GM19023 (cell line): ENCODE measurements at regions not wholly inside any gene's neighbourhood (a gene's known extent, or its start where the extent isn't known, plus 50 kb on each side); places are given as distances from the start of the nearest gene placed in this dataset.
"Not testable (repeated sequence)": the region's sequence is repeated elsewhere in the genome, so short reads cannot be mapped to it uniquely, and the experiment has no call there.

Source experiments
- ATAC-seq: cut with Tn5 transposase; IDR thresholded peaks from one replicate; pipeline ENCODE4 v1.9.1; 2021; ENCODE audit warnings: mild to moderate bottlenecking, moderate library complexity; ENCODE audit not compliant: unreplicated experiment

DNA sequence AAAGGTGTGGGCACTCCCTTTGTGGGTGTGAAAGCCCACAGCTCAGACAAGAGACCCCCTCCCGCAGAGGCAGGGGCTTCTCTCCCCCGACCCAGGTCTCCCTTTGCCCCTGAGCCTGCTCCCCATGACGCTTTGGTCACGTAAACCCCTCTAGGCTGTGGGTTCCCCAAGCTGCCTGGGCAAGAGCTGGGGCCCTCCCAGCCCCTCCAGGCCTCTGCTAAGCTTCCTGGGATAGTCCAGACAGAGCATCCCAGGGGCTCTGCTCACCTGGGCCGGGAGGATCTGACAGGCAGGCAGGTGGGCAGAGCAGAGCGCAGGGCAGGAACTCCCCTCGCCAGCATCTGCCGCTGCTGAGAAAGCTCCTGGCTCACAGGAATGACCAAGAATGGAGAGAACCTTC lies 177.3 kb downstream of the BANP start:
- ATAC-seq = no peak

DNA sequence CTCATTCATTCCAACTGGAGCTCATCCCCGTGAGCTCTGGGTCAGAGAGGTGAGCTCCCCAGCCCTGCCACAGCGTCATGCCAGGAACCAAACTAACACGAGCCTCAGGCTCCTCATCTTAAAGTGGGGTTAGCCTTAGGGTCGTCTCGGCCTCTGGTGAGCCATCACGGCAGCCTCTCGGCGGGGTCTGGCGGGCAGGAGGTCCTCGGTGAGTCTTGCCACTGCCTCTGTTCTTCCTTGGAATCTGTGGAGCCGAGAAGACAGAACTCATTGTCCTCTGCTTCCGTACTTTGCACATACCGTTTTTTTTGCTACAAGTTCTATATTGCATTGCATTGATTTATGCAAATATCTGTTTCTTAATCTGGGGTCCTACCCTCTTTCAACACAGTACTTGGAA lies 177.9 kb downstream of the BANP start:
- not testable (repeated sequence) for ATAC-seq

DNA sequence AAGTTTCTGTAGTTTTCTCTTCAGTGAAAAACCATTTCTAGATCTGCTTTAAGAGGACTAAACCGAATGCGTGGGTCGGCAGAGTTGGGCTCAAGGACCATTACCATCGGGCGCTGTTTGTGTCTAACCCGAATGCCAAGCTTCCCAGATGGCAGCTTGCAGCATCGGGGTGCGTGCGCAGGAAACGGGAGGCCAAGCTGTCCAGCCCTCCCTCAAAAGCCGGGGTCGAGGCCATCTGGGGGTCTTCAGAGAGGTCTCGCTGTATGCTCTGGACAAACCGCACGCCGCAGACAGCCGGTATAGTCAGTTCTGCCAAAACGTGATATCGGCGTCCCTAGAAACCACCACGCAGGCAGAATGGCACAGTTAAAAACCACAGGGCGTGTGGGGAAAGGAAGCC lies 178.8 kb downstream of the BANP start:
- no peak for ATAC-seq

DNA sequence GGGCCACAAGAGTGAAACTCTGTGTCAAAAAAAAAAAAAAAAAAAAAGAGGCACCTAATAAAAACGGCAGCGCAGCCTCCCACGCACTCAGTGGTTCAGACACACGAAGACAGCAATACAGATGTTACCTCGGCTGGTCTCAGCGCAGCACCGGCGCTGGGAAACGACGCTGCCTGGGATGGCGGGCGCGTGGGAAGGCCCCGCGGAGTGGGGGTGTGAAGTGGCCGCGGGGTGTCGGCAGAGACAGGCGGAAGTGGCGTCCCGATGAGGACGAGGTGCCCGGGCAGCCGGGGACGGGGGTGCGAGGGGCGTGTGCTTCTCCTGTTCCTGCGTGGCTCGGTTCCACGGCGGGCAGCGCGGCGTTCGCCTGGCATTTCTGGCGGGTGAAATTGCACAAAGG lies 179.4 kb downstream of the BANP start:
- no peak for ATAC-seq

DNA sequence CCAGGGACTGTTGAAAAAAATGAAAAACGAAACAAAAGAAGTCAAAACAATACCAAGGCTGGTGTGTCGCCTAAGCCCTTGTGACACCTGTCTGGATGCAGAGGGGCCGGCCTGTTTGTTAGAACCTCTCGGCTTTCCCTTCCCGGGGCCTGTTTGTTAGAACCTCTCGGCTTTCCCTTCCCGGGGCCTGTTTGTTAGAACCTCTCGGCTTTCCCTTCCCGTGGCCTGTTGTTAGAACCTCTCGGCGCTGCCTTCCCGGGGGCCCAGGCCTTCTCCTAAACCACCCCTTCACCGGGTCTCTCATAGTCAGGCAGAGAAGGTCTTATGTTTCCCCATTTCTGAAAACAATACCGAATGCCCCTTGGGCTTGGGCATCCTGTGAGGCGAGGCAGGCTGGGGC lies 180.0 kb downstream of the BANP start:
- no peak for ATAC-seq

DNA sequence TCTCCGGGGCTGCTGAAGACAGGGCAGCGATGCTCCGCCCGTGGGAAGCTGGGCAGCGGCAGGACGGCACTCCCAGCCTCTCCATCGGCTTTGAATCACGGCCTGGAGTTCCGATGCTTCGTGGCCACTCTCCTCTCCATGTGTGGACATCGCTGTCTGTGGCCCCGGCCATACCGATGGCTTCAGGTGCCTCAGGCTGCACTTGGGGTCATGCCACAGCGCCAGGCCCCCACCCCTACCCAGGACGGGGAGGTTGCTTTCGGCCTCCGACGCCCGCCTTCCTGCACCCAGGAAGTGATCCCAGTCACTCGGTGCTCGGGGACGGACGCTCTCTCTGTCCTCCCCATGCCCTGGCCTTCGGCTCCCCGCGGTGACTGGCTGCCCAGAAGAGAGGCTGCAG lies 180.7 kb downstream of the BANP start:
- ATAC-seq = no peak

DNA sequence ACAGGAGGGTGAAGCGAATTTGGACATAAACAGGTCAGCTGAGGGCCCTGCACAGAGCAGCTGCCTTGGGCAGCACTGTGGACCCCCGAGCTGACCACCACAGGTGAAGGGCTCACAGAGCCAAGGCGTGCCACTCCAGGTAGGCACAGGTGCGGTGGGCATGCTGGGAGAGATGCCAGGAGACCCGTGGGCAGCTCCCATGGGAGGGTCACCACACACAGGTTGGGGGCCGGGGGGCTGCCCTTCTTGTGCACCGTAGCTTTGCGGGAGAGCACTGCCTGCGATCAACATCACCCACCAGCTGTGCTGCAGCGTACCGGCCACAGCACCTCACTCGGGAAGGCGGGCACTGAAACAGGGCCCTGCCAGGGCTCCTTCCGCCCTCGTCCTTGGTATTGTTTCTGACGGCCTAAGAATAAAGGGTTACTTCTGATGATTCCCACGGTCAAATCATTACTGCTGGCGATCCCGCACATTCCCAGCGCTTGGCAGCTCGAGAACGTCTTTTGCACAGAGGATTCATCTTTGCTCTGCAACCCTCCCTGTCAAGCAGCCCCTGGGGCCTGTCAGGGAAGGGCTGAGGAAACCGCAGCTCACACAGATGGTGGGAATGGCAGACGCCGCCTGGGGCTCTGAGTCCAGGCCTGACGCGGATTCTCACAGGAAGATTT lies 181.7 kb downstream of the BANP start:
- ATAC-seq = no peak

DNA sequence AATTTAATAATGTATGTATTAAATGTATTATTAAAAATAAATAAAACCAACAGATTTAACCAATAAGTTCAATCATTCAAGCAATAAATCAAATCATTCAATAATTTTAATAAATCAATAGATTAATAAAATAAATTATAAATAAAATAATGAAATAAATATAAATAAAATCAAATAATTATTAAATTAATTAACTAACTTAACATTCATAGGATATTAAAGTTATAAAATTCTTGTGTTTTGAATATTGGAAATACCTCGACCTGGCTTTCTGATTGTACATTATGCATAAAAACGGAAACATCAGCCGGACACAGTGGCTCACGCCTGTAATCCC lies 182.2 kb downstream of the BANP start:
- ATAC-seq = no peak

DNA sequence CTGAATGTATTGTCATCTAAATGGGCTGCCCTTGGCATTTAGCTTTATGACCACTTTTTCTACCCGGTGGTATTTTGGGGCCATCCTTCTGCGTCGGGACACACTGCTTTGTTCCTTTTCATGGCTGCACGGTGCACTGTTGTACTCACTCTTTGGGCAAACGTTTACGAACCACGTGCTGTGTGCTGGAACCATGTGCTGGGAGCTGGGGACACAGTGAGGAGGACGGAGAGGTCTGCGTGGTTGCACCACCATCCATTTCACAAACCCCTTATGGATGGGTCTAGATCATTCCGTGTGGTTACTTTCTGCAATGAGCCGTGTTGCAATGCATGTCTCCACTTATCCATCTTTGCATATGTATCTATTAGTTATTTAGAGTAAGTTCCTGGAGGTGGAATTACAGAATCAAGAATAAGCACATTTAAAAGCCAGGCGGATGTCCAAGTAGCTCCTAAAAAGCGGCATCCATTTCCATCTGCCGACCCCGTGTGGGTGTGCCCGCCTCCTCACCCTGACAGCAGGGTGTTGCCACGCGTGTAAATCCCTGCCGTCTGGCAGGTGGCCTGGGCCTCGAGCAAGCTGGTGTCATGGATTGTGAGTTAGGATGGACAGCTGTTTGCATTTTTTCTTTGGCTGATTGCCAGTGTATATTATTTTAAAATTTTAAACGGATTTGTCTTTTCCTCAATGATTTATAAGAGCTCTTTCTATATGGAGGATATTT lies 183.1 kb downstream of the BANP start:
- ATAC-seq = not testable (repeated sequence)

DNA sequence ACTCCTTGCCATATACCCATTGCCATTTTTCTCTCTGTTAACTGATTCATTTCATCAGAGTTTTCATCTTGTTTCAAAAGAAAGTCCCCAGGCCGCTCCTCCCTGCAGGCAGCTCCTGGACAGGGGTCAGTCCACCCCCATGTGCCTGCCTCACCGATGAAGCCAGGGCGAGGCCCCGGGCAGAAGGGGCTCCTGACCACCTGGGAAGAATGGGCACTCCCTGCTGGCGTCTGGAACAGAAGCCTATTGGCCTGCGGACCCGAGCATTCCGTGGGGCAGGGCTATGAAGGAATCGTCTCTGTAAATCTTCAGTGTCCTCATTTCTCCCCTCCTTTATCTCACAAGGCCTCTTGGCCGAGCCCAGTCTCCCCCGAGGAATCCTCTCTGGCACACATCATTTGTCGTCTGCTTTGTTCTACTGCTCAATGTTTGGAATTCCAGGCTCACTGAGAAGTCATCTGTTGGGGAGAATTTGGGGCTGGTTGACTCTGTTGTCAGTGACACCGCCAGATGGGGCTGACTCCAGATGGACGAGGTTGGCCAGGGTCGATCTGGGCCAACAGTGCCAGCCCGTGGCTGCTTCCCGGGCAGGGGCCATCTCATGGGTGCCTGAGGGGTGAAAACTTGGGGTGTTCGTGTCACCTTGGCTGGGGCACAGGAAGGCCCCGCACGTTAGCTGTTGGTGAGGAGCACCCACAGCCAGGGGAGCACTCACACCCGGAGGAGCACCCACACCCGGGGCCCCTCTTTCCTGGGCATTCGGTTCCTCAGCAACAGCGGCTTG lies 183.9 kb downstream of the BANP start:
- not testable (repeated sequence) for ATAC-seq

DNA sequence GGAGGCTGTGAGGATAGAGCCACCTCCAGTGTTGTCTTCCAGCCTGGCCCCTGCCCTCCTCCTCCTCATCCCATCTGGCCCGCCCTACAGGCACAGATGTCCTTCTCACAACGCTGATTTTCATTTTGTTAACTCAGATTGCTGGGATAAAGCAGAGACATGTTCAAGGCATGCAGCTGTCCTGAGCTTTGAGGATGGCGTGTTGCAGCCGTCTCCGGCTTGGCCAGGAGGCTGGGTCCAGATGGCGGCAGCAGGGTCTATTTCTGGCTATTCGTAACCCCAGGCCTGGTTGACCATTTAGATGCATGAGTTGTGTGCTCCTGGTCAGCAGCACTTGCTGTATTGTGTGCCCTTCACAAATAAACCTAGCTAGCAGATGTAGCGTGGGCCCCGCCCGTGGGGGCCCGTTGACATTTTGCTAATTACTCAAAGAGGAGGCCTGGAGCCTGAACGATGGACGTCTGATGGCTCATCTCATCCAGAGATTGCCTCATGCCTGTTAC lies 185.0 kb downstream of the BANP start:
- not testable (repeated sequence) for ATAC-seq

DNA sequence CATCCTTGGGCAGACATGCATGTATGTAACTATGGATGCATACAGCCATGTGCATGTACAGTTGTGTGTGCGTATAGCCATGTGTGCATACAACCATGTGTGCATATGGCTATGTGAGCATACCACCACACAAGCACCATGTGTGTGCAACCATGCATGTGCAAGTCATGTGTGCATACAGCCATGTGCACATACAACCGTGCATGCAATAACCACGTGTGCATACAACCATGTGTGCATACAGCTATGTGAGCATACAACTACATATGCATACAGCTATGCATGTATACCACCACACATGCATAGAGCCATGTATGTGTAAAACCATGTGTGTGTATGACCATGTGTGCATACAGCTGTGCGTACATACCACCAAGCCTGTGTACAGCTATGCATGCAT lies 185.7 kb downstream of the BANP start:
- ATAC-seq = not testable (repeated sequence)

DNA sequence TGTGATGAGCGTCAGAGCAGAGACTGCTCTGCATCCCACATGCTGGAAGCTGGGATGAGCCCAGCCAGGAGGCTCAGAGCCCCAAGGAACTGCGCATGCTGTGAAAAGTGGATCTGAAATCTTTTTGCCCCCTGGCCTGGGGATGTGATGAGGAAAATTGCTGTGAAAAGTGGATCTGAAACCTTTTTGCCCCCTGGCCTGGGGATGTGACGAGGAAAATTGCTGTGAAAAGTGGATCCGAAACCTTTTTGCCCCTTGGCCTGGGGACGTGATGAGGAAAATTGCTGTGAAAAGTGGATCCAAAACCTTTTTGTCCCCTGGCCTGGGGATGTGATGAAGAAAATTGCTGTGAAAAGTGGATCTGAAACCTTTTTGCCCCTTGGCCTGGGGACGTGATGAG lies 187.9 kb downstream of the BANP start:
- ATAC-seq = not testable (repeated sequence)

DNA sequence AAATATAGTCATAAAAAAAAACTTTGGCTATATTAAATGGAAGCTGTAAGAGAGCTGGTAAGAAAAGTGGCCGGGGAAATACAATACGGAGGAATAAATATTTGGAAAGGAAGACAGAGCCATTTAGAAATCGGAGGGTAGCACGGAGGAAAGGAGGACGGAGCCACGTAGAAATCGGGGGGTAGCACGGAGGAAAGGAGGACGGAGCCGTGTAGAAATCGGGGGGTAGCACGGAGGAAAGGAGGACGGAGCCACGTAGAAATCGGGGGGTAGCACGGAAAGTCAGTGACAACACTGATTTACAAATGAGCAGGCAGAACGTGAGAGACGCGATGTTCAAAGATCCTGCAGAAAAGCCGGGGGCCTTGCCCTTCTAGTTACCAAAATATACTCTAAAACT lies 189.0 kb downstream of the BANP start:
- ATAC-seq = not testable (repeated sequence)

DNA sequence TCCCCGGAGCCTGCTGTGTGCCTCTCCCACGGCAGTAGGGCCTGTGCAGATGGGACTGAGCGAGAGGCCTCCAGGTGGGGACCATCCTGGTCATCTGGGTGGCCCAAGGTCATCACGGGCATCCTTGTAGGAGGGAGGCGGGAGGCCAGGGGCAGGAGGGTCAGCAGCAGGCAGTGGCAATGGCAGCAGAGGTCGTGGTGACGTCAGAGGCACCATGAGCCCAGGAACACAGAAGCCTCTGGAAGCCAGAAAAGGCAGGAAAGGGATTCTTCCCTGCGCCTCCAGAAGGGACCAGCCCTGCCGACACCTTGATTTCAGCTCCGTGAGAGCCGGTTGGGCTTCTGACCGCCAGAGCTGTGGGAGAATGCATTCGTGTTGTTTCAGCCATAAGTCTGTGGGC lies 190.3 kb downstream of the BANP start:
- no peak for ATAC-seq

DNA sequence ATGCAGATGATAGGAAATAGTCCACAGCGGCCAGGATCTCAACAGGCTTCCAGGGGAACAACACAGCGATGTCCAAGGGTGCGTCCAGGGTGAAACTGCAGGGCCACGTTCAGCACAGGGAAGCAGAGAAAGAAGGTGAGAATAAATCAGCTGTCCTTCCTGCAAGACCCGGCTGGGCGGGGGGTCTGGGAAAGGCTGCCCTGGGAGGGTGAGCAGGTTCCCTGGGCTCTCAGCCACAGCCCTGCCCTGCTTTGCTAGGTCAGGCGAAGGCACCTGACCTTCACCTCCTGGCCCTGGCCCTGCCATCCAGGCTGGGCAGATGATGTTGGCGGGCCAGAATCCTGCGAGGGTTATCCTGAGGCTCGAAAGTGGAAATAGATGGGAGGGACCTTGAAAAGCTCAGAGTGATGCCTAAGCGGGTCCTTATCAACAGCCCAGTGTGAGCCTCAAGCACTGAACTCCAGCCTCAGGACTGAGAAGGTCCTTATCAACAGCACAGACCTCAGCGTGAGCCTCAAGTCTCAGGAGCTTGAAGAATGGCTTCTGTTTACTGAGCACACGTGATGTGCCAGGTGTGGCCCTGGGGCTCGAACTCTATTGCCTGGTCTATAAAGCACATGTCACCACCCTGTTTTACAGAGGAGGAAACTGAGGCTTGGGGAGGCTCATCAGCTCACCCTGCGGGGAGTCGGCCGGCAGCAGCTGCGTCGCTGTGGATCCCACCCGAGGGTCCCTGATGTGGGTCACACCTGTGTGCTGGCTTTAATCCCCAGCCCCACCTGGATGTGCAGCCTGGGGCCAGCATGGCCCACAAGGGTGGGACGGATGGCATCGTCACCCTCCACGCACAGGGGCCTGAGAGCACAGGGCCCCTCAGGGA lies 191.1 kb downstream of the BANP start:
- not testable (repeated sequence) for ATAC-seq

DNA sequence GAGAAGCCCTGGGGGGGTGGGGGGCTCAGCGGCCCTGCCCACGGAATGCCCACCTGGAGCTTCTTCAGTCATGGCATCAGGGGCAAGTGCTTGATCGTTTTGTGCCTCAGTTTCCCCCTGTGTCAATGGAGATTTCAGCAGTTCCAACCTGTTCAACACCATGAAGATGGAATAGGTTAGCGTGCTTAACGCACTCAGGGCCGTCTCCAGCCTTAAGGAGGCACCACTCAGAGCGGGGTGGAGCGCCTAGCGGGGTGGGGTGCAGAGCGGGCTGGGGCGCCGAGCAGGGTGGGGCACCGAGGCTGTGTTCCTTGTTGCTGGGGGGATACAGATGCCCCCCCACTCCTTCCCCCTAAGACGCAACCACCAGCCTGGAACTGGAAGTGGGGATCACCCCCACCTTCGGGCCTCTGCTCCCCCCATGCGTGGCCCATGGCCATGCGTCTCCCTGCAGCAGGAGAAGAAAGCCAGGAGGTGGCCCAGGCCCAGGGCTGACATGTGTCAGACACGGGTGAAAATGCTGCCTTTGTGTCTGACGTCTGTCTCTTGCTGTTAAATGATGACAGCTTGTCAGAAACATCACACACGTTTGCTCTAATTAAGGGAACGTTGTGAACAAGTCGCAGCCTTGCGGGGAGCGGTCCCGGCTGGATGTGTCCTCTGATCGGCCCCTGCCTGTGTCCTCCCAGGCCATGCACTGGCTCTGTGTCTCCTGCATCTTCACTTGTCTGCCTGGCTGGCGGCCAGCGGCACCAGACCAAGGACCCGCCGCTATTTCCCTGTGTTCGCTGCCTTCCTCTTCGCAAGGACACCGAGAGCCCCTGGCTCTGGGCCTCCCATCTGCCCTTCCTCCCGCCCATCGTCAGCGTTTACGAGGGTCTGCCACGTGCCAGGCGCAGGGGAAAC lies 192.1 kb downstream of the BANP start:
- ATAC-seq = not testable (repeated sequence)

DNA sequence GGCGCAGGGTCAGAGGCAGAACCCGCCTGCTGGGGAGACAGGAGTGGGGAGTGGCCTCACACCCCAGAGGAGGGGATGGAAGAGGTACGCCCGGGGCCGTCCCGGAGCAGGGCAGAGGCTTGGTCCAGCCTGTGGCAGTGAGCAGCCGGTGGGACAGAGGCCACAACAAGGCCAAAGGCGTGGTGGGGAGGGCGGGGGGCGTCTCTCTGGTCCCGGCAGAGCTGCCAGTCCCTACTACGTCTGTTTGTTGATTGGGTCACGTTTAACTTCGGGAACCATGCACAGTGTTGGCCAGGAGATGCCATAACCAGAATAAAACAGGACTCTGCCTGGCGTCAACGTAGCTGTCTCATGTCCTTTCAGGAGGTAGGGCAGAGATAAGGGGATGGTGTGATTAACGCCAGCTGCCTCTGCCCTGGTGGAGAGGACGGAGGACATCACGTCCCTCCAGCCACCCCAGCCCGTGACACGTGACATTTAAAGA lies 192.8 kb downstream of the BANP start:
- no peak for ATAC-seq

DNA sequence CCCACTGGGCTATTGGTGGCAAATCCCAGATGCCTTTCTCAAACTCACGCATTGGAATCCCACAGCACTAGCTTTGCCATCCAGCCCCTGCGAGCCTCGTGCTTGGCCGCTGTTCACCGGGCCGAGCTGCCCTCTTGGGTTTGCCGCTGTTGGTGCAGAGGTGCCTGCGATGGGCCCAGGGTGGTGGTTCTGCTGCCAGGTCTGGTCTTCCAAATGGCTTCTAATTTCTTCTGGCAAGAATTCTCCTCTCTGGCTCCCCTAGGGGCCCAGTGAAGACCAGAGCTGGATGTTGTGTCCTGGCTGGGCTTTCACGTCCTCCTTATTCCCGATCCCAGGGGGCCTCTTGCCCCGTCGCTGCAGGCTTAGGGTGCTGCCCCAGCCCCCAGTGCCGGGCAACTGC lies 194.1 kb downstream of the BANP start:
- ATAC-seq = not testable (repeated sequence)
